ENCODE measurements at regions not wholly inside any gene's neighbourhood (a gene's known extent, or its start where the extent isn't known, plus 50 kb on each side); places are given as distances from the start of the nearest gene placed in this dataset.

GRCh38 chrY:12215564-12216022 lies 485.4 kb upstream of the USP9Y start:
- TF ChIP-seq TP53 (CRISPR knock-in tag; IDR thresholded peaks at IDR 0.05) (no peak), ZBTB21 (CRISPR knock-in tag; IDR thresholded peaks at IDR 0.05; ENCODE audit: borderline replicate concordance) (no peak), ELF4 (CRISPR knock-in tag; IDR thresholded peaks at IDR 0.05; ENCODE audit: low read depth) (no peak), FOXK1 (CRISPR knock-in tag; IDR thresholded peaks at IDR 0.05) (no peak), CTCF (IDR thresholded peaks at IDR 0.05) (no peak)
